GM23248 (cell line): ENCODE measurements at regions not wholly inside any gene's neighbourhood (a gene's known extent, or its start where the extent isn't known, plus 50 kb on each side); places are given as distances from the start of the nearest gene placed in this dataset.

Source experiments
- DNase-seq: peaks from one replicate; pipeline ENCODE4 v3.0.0-alpha.2; 2015
- H2AFZ ChIP-seq: fragments of 200-600 bp; sonication (generic); 2 replicates; pipeline ENCODE4 v1.6.1; 2016; ENCODE audit warnings: antibody characterized with exemption
- H3F3A ChIP-seq: fragments of 200-600 bp; sonication (generic); 2 replicates; pipeline ENCODE4 v1.6.1; 2016; ENCODE audit warnings: mild to moderate bottlenecking, antibody characterized with exemption, mixed run types; ENCODE audit not compliant: insufficient read depth
- H3K27ac ChIP-seq: fragments of 200-600 bp; sonication (generic); 2 replicates; pipeline ENCODE4 v1.5.1; 2016; ENCODE audit warnings: mild to moderate bottlenecking
- H3K27me3 ChIP-seq: fragments of 200-600 bp; sonication (generic); replicated peaks from 2 replicates; pipeline ENCODE4 v1.6.1; 2016; ENCODE audit warnings: mild to moderate bottlenecking; ENCODE audit not compliant: insufficient read depth
- H3K36me3 ChIP-seq: fragments of 200-600 bp; sonication (generic); 2 replicates; pipeline ENCODE4 v1.6.1; 2016; ENCODE audit warnings: low read depth, mild to moderate bottlenecking
- H3K4me1 ChIP-seq: fragments of 200-600 bp; sonication (generic); 2 replicates; pipeline ENCODE4 v1.6.1; 2016; ENCODE audit warnings: mild to moderate bottlenecking; ENCODE audit not compliant: insufficient read depth
- H3K4me2 ChIP-seq: fragments of 200-600 bp; sonication (generic); one replicate; pipeline ENCODE4 v1.6.1; 2016; ENCODE audit warnings: mild to moderate bottlenecking; ENCODE audit not compliant: unreplicated experiment
- H3K4me3 ChIP-seq: fragments of 200-600 bp; sonication (generic); 2 replicates; pipeline ENCODE4 v1.5.1; 2016; ENCODE audit warnings: mild to moderate bottlenecking
- H3K79me2 ChIP-seq: fragments of 200-600 bp; sonication (generic); 2 replicates; pipeline ENCODE4 v1.6.1; 2016; ENCODE audit warnings: mild to moderate bottlenecking; ENCODE audit not compliant: insufficient read depth
- H3K9ac ChIP-seq: fragments of 200-600 bp; sonication (generic); 2 replicates; pipeline ENCODE4 v1.6.1; 2016; ENCODE audit warnings: mild to moderate bottlenecking
- H3K9me2 ChIP-seq: fragments of 200-600 bp; sonication (generic); 2 replicates; pipeline ENCODE4 v1.6.1; 2016; ENCODE audit warnings: mixed run types, mild to moderate bottlenecking, moderate library complexity; ENCODE audit not compliant: insufficient read depth
- H3K9me3 ChIP-seq: fragments of 200-600 bp; sonication (generic); one replicate; pipeline ENCODE4 v1.6.1; 2017; ENCODE audit warnings: low read depth
- H4K20me1 ChIP-seq: fragments of 200-600 bp; sonication (generic); 2 replicates; pipeline ENCODE4 v1.6.0; 2016; ENCODE audit not compliant: insufficient read depth
- EZH2 ChIP-seq: fragments of 200-600 bp; sonication (generic); IDR thresholded peaks from 2 replicates; pipeline ENCODE4 v1.6.1; 2018; ENCODE audit warnings: antibody characterized with exemption, mild to moderate bottlenecking; ENCODE audit not compliant: insufficient read depth, poor library complexity, severe bottlenecking
- EZH2phosphoT487 ChIP-seq: fragments of 200-600 bp; sonication (generic); IDR thresholded peaks from 2 replicates; pipeline ENCODE4 v1.6.1; 2018; ENCODE audit warnings: antibody characterized with exemption, moderate library complexity, mild to moderate bottlenecking, low read depth; ENCODE audit not compliant: insufficient read depth
- WGBS, 2 experiments: methylation state at CpG; one replicate each; pipeline ENCODE4 v1.1.6; 2015 to 2017; ENCODE audit warnings: low lambda C conversion rate in 2 of 2, low coverage in 1 of 2; ENCODE audit errors: missing lambda C conversion rate in 2 of 2; 5-methylcytosine and 5-hydroxymethylcytosine counted together
- in situ Hi-C: fragments of 300-500 bp; cut with MboI; formaldehyde crosslinking; loops from 2 replicates; pipeline ENCODE4 v1.15.0; 2020

GRCh38 chr1:90614872-90615271 lies 102.2 kb downstream of the BARHL2 start:
- in situ Hi-C loops = no loop called here
- peak; percentile 8 for DNase-seq
- Histone ChIP-seq H3K9me3 (no peaks in the 10 kb centered on the region), H4K20me1 (no peaks in the 10 kb centered on the region), H3K4me1 (no peaks in the 10 kb centered on the region), H2AFZ (no peak overlapping the region), H3K27me3 (no peaks in the 10 kb centered on the region), H3K36me3 (no peaks in the 10 kb centered on the region), H3K79me2 (no peaks in the 10 kb centered on the region), H3K9ac (no peak overlapping the region), H3K27ac (no peak overlapping the region), H3K4me2 (no peak overlapping the region), H3F3A (no peaks in the 10 kb centered on the region), H3K4me3 (no peak overlapping the region), H3K9me2 (no peaks in the 10 kb centered on the region)
- TF ChIP-seq EZH2phosphoT487 (no peak), EZH2 (no peak)
- 20 to 33% methylated on average over 1 of the region's 1 CpG for WGBS, 2 experiments

- no peak overlapping the region for H3K4me2 ChIP-seq
- H3K27me3 ChIP-seq = no peaks in the 10 kb centered on the region
- no peak overlapping the region for H3K4me3 ChIP-seq
- in situ Hi-C loops = no loop called here
- H2AFZ ChIP-seq = no peak overlapping the region
- H3K9me2 ChIP-seq = no peaks in the 10 kb centered on the region
- no peaks in the 10 kb centered on the region for H3K9me3 ChIP-seq
- H3K79me2 ChIP-seq = no peaks in the 10 kb centered on the region
- no peak for TF ChIP-seq EZH2
- TF ChIP-seq EZH2phosphoT487 = no peak
- no peak overlapping the region for H3K27ac ChIP-seq
- WGBS, 2 experiments = 11 to 12% methylated on average over 5 of the region's 5 CpGs
- H3K9ac ChIP-seq = no peak overlapping the region
- no peak for DNase-seq
- no peaks in the 10 kb centered on the region for H3F3A ChIP-seq
- no peaks in the 10 kb centered on the region for H4K20me1 ChIP-seq
- no peaks in the 10 kb centered on the region for H3K4me1 ChIP-seq
- no peaks in the 10 kb centered on the region for H3K36me3 ChIP-seq
Measured at GRCh38 chr1:90613371-90613770, 103.7 kb downstream of the BARHL2 start.

- DNase-seq = no peak
- no peaks in the 10 kb centered on the region for H3K79me2 ChIP-seq
- no peaks in the 10 kb centered on the region for H3K4me1 ChIP-seq
Measured at GRCh38 chr1:90612033-90612432, 105.1 kb downstream of the BARHL2 start.

GRCh38 chr1:90607736-90608135 lies 109.4 kb downstream of the BARHL2 start:
- Histone ChIP-seq H2AFZ (no peak overlapping the region), H3K79me2 (no peaks in the 10 kb centered on the region), H3K27me3 (no peaks in the 10 kb centered on the region), H3K9me3 (no peaks in the 10 kb centered on the region), H3K4me1 (no peaks in the 10 kb centered on the region), H3K9ac (no peak overlapping the region), H3K27ac (no peak overlapping the region), H3K9me2 (no peaks in the 10 kb centered on the region), H3K4me3 (no peak overlapping the region), H4K20me1 (no peaks in the 10 kb centered on the region), H3F3A (no peaks in the 10 kb centered on the region), H3K4me2 (no peak overlapping the region), H3K36me3 (no peaks in the 10 kb centered on the region)
- 31 to 39% methylated on average over 4 of the region's 4 CpGs for WGBS, 2 experiments
- no peak for TF ChIP-seq EZH2
- TF ChIP-seq EZH2phosphoT487 = no peak
- no peak for DNase-seq
- in situ Hi-C loops = no loop called here

More at GRCh38 chr1:90612033-90612432, 105.1 kb downstream of the BARHL2 start:
- Histone ChIP-seq H3K9me2 (no peaks in the 10 kb centered on the region), H3F3A (no peaks in the 10 kb centered on the region), H4K20me1 (no peaks in the 10 kb centered on the region), H3K9me3 (no peaks in the 10 kb centered on the region), H2AFZ (no peak overlapping the region), H3K27me3 (no peaks in the 10 kb centered on the region), H3K4me3 (no peak overlapping the region), H3K9ac (no peak overlapping the region), H3K4me2 (no peak overlapping the region), H3K27ac (no peak overlapping the region), H3K36me3 (no peaks in the 10 kb centered on the region)
- WGBS, 2 experiments = 7 to 14% methylated on average over 2 of the region's 2 CpGs
- in situ Hi-C loops = no loop called here
- TF ChIP-seq EZH2 (no peak), EZH2phosphoT487 (no peak)

- in situ Hi-C loops = no loop called here
- H3K4me2 ChIP-seq = no peak overlapping the region
- DNase-seq = no peak
- no peaks in the 10 kb centered on the region for H3K9me3 ChIP-seq
- no peak overlapping the region for H3K27ac ChIP-seq
- no peak overlapping the region for H2AFZ ChIP-seq
- H3K4me1 ChIP-seq = no peaks in the 10 kb centered on the region
- H3K9me2 ChIP-seq = no peaks in the 10 kb centered on the region
- H3K79me2 ChIP-seq = no peaks in the 10 kb centered on the region
- no peak overlapping the region for H3K4me3 ChIP-seq
- H3K27me3 ChIP-seq = no peaks in the 10 kb centered on the region
- WGBS, 2 experiments = 4 to 8% methylated on average over 1 of the region's 1 CpG
- no peak for TF ChIP-seq EZH2
- no peak for TF ChIP-seq EZH2phosphoT487
- H4K20me1 ChIP-seq = no peaks in the 10 kb centered on the region
- H3F3A ChIP-seq = no peaks in the 10 kb centered on the region
- H3K9ac ChIP-seq = no peak overlapping the region
- H3K36me3 ChIP-seq = no peaks in the 10 kb centered on the region
Measured at GRCh38 chr1:90605070-90605469, 112.0 kb downstream of the BARHL2 start.
